CD4-positive, alpha-beta T cell treated with Interleukin-4 for 4 hours (primary cell): ENCODE measurements at regions not wholly inside any gene's neighbourhood (a gene's known extent, or its start where the extent isn't known, plus 50 kb on each side); places are given as distances from the start of the nearest gene placed in this dataset.
"Not testable (repeated sequence)": the region's sequence is repeated elsewhere in the genome, so short reads cannot be mapped to it uniquely, and the experiment has no call there.

Experiments used
- DNase-seq: peaks from one replicate; pipeline ENCODE4 v3.0.0-alpha.2; 2020

- no peak for DNase-seq
Observed at GRCh38 chr3:170701696-170702678, 116.1 kb upstream of the SLC7A14 start.

- no peak for DNase-seq
Observed at GRCh38 chr3:170700054-170700404, 114.2 kb upstream of the SLC7A14 start.

GRCh38 chr3:170699158-170700053 lies 113.5 kb upstream of the SLC7A14 start:
- DNase-seq: no peak

- no peak for DNase-seq
Observed at GRCh38 chr3:170697908-170698307, 112.0 kb upstream of the SLC7A14 start.

- no peak for DNase-seq
Observed at GRCh38 chr3:170697131-170697530, 111.3 kb upstream of the SLC7A14 start.

GRCh38 chr3:170695486-170696064 lies 109.7 kb upstream of the SLC7A14 start:
- no peak for DNase-seq

- no peak for DNase-seq
Observed at GRCh38 chr3:170692720-170693119, 106.8 kb upstream of the SLC7A14 start.

GRCh38 chr3:170690661-170690981 lies 104.7 kb upstream of the SLC7A14 start:
- no peak for DNase-seq

GRCh38 chr3:170689893-170690660 lies 104.2 kb upstream of the SLC7A14 start:
- no peak for DNase-seq

GRCh38 chr3:170689296-170689829 lies 103.5 kb upstream of the SLC7A14 start:
- no peak for DNase-seq

- DNase-seq: not testable (repeated sequence)
Observed at GRCh38 chr3:170688222-170688621, 102.3 kb upstream of the SLC7A14 start.

GRCh38 chr3:170680593-170680992 lies 94.7 kb upstream of the SLC7A14 start:
- DNase-seq: no peak

GRCh38 chr3:170679190-170679589 lies 93.3 kb upstream of the SLC7A14 start:
- no peak for DNase-seq

GRCh38 chr3:170670504-170670903 lies 84.6 kb upstream of the SLC7A14 start:
- DNase-seq: no peak

GRCh38 chr3:170662986-170663385 lies 77.1 kb upstream of the SLC7A14 start:
- DNase-seq: not testable (repeated sequence)

- no peak for DNase-seq
Observed at GRCh38 chr3:170660139-170660538, 74.3 kb upstream of the SLC7A14 start.

GRCh38 chr3:170657312-170657711 lies 71.4 kb upstream of the SLC7A14 start:
- no peak for DNase-seq

GRCh38 chr3:170656284-170656683 lies 70.4 kb upstream of the SLC7A14 start:
- DNase-seq: no peak

- no peak for DNase-seq
Observed at GRCh38 chr3:170653801-170654200, 67.9 kb upstream of the SLC7A14 start.

- no peak for DNase-seq
Observed at GRCh38 chr3:170651260-170651845, 65.5 kb upstream of the SLC7A14 start.

- not testable (repeated sequence) for DNase-seq
Observed at GRCh38 chr3:170650557-170650956, 64.7 kb upstream of the SLC7A14 start.

GRCh38 chr3:170644711-170645110 lies 58.8 kb upstream of the SLC7A14 start:
- no peak for DNase-seq
